Inflammatory macrophage treated with lipopolysaccharide for 4 hours (primary cell): ENCODE measurements at regions not wholly inside any gene's neighbourhood (a gene's known extent, or its start where the extent isn't known, plus 50 kb on each side); places are given as distances from the start of the nearest gene placed in this dataset.
"Not testable (repeated sequence)": the region's sequence is repeated elsewhere in the genome, so short reads cannot be mapped to it uniquely, and the experiment has no call there.

Experiments used
- DNase-seq: peaks from one replicate; pipeline ENCODE4 v3.0.0-alpha.2; 2020

GRCh38 chr14:45811155-45811554 lies 558.2 kb upstream of the MIS18BP1 start:
- no peak for DNase-seq

GRCh38 chr14:45810152-45810872 lies 557.3 kb upstream of the MIS18BP1 start:
- no peak for DNase-seq

DNA sequence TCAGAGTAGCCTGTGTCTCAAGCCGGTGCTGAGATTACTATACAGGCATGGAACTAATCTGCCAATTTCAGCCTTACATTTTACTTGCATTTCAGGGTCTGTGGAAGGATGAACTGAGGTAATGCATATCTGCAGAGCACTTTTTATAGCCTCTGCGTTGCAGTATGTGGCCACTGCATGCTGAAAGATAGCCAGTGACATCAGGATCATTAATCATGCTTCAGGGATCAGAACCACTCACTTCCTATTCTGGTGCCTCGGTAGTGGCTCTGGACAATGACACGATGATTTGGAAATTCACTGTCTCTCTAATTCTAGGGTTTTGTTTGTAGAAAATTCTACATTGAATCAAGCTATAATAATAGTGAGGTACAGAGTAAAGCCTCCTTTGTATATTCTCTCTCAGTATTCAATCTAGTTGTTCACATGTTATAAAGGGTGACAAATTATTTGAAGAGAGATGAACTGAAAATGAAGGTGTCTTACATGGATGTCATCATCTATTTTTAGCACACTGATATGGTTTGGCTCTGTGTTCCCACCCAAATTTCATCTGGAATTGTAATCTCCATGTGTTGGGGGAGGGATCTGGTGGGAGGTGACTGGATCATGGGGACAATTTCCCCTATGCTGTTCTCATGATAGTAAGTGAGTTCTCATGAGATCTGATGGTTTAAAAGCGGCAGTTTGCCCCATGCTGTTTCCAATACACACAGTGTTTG lies 554.3 kb upstream of the MIS18BP1 start:
- no peak for DNase-seq

DNA sequence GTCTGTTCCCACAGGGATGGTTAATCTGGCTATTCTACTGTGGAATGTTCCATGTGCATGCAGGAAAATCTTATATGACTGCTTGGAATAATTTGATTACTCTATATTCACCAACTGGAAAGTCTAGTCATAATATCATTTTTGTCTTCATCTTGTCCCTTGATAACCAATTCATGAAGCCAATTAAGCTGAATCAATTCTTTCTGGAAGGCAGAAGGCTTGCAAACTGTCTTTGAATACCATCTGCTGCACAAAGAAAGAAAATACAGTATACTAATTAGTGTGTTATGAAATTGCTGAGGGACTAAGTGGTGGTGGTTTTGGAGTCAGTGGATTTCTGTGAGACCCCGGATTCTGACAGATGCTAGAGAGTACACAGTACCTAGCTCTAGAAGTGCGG lies 546.5 kb upstream of the MIS18BP1 start:
- DNase-seq, result no peak

DNA sequence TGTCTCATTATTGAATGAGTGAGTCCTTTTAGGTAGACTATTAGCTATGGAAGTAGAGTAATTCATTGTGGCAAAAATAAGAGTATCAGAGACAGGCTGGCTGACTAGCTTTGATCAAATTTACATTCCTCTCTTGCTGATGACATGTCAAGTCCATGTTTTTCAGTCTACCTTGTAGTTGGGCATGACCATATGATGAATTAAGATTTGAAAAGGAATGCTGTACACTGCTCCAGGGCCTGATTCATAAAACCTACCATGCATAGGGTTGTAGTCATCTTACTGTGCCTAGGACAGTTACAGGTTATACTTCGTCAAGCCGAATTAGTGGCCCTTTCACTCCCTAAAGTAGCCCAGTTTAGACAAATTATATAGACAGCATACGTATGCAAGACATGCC lies 545.7 kb upstream of the MIS18BP1 start:
- DNase-seq, result no peak

- not testable (repeated sequence) for DNase-seq
Measured at GRCh38 chr14:45796006-45796405, 543.0 kb upstream of the MIS18BP1 start.

DNA sequence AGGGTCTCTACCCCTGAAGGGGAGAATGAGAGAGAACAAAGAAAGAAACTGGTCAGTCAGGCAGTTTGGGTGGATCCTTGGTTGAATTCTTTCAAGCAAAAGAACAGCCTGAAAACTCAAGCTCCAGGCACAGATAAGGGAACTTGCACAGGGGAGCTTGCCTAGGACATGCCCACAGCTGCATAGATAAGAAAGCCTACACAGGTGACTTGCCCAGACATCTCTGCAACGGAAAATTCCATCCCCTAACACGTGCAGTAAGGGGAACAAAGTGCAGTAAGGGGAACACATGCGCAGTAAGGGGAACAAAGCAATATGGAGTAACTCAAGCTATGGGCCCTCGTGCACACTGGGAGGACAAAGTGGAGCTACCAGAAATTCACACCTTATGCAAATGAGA lies 540.1 kb upstream of the MIS18BP1 start:
- DNase-seq, result no peak

DNA sequence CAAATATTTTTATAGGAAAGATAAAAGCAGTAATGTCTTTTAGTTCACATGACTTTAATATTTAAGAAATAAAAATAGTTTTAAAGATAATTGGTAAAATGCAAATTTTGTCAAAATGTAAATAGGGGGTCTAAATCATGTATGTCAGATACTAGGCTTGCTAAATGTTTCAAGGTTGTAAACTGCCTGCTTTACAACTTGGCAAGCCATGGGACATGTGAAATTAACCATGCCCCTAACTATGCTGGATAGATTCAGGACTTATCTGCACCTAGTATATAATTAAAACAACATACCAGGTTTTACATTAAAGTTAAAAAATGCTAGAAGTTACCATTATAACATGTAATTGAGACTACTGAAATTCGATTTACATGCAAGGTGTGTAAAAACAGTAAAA lies 537.3 kb upstream of the MIS18BP1 start:
- no peak for DNase-seq

DNA sequence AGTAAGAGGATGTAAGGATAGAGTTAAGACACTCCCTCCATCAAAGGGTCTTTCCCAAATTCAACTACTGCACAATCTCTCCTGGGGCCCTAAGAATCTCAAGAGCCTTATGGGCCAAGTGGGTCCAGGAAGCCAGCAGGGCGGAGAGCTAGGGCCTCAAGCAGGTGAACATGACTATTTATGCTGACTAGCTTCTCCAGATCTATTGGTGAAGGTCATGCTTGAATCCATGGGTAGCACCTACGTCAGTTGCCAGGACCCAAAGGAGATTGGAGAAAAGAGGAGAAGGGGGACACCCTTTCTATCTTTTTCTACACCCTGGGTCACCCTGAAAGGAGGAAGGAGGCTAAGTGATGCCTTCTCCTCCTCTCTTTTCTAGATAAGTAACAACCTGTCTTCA lies 534.2 kb upstream of the MIS18BP1 start:
- no peak for DNase-seq

DNA sequence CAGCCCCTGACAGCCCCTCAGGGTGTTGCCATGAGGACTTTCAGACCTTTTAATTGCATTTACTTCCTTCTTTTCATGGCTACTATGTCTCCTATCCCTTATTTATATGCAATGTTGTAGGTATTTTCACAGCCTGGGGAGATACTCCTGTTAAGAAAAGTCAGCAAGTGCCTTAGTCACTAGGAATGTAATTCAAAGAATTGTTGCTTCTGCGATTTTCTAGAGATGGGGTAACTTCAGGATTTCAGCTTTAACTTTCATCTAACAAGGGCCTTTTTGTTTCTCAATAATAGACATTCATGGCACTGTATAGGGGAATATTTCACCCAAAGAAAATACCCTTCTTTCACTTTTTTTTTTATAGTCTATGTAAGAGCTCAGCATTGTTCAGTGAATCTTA lies 533.3 kb upstream of the MIS18BP1 start:
- DNase-seq, result no peak

DNA sequence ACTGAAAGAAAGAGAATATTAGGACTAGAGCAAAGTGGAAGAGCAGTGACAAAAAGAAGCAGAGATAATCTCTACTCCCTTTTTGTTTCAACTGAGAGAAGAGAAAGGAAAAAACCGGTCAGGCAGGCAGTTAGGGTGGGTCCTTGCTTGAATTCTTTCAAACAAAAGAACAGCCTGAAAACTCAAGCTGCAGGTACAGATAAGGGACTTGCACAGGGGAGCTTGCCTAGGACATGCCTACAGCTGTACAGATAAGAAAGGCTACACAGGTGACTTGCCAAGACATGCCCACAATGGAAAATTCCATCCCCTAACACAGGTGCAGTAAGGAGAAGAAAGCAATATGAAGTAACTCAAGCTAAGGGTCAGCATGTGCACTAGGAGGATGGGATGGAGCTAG lies 532.2 kb upstream of the MIS18BP1 start:
- no peak for DNase-seq

- DNase-seq, result no peak
Measured at GRCh38 chr14:45766247-45766646, 513.2 kb upstream of the MIS18BP1 start.

DNA sequence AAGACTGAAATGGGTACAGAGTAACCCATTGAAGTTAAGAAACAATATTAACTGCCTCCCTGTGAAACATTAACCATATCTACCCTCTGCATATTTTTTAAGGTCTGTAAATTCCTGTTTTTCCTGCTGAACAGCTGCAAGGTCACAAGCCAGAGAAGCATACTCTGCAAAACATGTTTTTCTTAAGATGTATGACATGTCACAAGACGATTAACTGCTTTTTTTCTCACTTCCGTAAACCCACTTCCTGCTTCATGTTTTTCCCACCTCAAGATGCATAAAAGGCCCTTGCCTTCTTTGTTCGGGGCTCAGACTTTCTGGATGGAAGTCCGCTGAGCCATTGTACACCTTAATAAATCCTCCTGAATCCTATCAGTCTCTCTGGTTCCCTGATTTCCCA lies 504.7 kb upstream of the MIS18BP1 start:
- no peak for DNase-seq

GRCh38 chr14:45756412-45756811 lies 503.4 kb upstream of the MIS18BP1 start:
- not testable (repeated sequence) for DNase-seq

DNA sequence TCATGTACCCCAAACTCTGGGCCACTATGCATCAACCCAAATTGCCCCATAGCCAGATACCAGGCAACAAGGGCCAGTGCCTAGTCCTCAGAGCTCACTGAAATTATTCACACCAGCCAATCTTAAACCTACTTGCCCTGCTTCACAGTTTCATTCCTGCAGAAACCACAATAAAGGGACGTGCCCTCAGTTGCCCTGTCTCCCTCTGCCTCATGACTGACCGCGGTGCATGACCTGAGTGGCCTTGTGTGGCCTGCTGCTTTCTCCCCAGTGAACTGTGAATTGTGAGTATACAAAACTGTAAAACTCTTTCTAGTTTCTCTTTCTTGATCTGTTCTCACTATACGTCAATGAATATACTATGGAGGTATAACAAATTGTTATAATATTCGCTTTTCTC lies 490.9 kb upstream of the MIS18BP1 start:
- DNase-seq, result no peak

DNA sequence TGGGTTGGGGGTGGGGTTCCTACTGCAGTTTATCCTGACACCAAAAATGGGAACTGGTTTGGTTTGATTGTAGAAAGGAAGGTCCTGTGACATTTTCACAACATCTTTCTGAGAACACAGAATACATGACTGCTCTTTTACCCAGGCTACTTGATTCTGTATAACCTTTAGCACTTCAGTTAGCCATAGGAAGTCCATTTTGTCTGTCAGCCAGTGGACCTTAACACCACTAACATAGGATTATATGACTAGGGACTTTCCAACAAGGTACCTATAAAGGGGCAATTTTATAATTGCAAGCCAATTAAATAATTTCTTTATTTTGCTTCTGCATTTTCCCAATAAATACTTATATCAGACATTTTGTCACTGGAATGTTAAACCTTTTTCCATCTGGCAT lies 489.2 kb upstream of the MIS18BP1 start:
- DNase-seq, result no peak

DNA sequence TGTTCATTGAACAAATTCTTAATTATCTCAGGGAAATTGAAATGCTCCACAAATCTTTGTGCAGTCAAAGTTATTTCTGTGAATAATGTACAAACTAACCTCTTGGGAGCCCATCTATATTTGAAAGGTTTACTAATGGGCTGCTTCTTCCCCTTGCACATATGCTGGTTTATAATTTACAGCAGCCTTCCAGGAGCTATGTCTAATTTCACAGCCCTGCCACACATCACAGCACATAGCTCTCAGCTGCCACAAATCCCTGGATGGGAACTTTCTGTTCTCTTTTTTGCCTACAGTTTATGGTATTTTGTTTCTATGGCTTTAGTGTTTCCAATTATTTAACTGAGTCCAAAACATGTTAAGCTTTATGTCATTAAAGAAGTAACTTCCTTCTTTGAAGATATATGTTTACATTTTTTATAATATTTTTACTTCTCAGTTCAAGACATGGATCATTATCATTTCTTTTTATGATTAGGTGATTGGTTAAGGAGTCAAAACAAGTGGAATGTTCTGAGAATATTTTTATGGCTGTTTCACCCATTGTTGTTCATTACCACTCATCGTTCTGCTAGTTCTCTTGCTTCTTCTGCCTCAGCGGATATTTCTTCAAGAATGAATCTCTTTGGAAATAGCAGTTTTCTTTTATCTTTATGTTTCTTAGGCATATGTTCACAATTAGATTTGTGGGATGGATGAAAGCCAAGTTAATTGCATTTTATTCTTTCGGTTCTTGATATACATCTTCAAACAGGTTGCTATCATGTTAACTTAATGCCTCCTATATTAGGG lies 475.6 kb upstream of the MIS18BP1 start:
- no peak for DNase-seq

GRCh38 chr14:45727133-45727532 lies 474.1 kb upstream of the MIS18BP1 start:
- no peak for DNase-seq

- DNase-seq, result no peak
Measured at GRCh38 chr14:45721472-45721871, 468.5 kb upstream of the MIS18BP1 start.

- no peak for DNase-seq
Measured at GRCh38 chr14:45716572-45716971, 463.6 kb upstream of the MIS18BP1 start.

DNA sequence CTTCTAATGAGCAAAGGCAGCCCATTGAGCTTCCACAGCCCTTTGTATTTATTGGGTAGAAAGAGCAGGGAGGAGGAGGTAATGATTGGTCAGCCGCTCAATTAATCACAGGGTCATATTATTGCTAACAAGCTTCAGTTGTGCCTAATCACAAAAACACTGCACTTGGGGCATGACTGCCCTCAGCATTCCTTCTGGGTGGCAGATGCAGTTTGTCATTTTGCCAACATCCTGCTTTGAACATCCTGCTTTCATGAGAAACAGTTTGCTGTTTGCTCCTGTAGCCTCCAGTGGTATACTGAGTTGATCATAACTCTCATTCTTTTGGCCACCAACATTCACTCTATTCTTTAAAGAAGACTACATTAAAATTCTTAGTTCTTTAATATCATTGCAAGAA lies 462.9 kb upstream of the MIS18BP1 start:
- no peak for DNase-seq

DNA sequence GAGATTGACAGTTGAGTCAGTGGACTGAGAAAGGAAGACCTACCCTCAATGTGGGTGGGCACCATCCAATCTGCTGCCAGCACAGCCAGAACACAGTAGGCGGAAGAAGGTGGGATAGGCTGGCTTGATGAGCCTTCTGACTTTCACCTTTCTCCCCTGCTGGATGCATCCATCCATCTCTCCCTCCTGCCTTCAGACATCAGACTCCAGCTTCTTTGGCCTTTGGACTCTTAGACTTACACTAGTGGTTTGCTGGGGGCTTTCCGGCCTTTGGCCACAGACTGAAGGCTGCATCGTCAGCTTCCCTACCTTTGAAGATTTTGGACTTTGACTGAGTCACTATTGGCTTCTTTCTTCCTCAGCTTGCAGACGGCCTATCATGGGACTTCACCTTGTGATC lies 456.5 kb upstream of the MIS18BP1 start:
- no peak for DNase-seq

GRCh38 chr14:45705940-45706534 lies 453.0 kb upstream of the MIS18BP1 start:
- DNase-seq, result no peak

- no peak for DNase-seq
Measured at GRCh38 chr14:45699471-45699870, 446.5 kb upstream of the MIS18BP1 start.
